ENCODE measurements at regions not wholly inside any gene's neighbourhood (a gene's known extent, or its start where the extent isn't known, plus 50 kb on each side); places are given as distances from the start of the nearest gene placed in this dataset.

- TF ChIP-seq CTCF (IDR thresholded peaks at IDR 0.05; ENCODE audit: low read length) (no peak), EZH2 (IDR thresholded peaks at IDR 0.05; ENCODE audit: borderline replicate concordance, low read length) (no peak)
Observed at GRCh38 chr6:121732641-121733040, 297.2 kb downstream of the GJA1 start.

All from OCI-LY1 (cell line).